NCI-H187 (cell line): ENCODE measurements at regions not wholly inside any gene's neighbourhood (a gene's known extent, or its start where the extent isn't known, plus 50 kb on each side); places are given as distances from the start of the nearest gene placed in this dataset.

Source experiments
- DNase-seq, 2 experiments: peaks; one replicate each; lab custom pipeline; 2025; lab: John Stamatoyannopoulos, UW

GRCh38 chr22:44554411-44554810, 56.4 kb upstream of the RTL6 start:
- no peak for DNase-seq

- no peak for DNase-seq
Observed at GRCh38 chr22:44550711-44551491, 52.9 kb upstream of the RTL6 start.

GRCh38 chr22:44549701-44550100, 51.7 kb upstream of the RTL6 start:
- DNase-seq, result no peak

- no peak for DNase-seq
Observed at GRCh38 chr22:44548981-44549380, 50.9 kb upstream of the RTL6 start.
